ENCODE measurements at regions not wholly inside any gene's neighbourhood (a gene's known extent, or its start where the extent isn't known, plus 50 kb on each side); places are given as distances from the start of the nearest gene placed in this dataset.

DNA sequence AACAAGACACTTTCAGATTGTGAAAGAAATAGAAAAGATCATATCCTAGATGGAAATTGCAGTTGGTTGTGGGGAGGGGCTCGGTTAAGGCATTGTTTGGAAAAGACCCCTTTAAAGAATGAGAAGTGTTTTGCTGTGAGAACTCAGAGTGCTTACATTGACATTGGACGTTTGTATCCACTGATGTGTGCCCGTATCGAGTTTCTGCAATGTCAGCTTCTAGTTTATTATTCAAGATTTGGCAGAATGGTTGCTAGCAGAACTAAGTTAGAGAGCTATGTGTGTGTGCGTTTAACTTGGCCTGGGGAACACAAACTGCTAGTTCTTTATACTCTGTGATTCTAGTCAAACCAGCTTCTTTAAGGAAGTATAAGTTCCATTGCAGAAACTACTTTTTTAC is 2702.5 kb downstream of the PCDH7 start:
- no peak for DNase-seq
- Mint-ChIP-seq H3K27me3 (no peaks in the 10 kb centered on the region), H3K36me3 (ENCODE audit: low read depth) (no peaks in the 10 kb centered on the region), H3K4me1 (no peaks in the 10 kb centered on the region), H3K27ac (no peak overlapping the region), H3K4me3 (no peak overlapping the region), H3K9me3 (peaks cover 5% of the 10 kb centered on the region)
- POLR2A ChIA-PET: no interaction called here
- CTCF ChIA-PET: no interaction called here
- no peak for ATAC-seq (ENCODE audit: low read depth)
- TF ChIP-seq, protein P1, sequence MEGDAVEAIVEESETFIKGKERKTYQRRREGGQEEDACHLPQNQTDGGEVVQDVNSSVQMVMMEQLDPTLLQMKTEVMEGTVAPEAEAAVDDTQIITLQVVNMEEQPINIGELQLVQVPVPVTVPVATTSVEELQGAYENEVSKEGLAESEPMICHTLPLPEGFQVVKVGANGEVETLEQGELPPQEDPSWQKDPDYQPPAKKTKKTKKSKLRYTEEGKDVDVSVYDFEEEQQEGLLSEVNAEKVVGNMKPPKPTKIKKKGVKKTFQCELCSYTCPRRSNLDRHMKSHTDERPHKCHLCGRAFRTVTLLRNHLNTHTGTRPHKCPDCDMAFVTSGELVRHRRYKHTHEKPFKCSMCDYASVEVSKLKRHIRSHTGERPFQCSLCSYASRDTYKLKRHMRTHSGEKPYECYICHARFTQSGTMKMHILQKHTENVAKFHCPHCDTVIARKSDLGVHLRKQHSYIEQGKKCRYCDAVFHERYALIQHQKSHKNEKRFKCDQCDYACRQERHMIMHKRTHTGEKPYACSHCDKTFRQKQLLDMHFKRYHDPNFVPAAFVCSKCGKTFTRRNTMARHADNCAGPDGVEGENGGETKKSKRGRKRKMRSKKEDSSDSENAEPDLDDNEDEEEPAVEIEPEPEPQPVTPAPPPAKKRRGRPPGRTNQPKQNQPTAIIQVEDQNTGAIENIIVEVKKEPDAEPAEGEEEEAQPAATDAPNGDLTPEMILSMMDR (IDR thresholded peaks at IDR 0.05): no peak
- intact Hi-C loops (cut with micrococcal nuclease): no loop called here

DNA sequence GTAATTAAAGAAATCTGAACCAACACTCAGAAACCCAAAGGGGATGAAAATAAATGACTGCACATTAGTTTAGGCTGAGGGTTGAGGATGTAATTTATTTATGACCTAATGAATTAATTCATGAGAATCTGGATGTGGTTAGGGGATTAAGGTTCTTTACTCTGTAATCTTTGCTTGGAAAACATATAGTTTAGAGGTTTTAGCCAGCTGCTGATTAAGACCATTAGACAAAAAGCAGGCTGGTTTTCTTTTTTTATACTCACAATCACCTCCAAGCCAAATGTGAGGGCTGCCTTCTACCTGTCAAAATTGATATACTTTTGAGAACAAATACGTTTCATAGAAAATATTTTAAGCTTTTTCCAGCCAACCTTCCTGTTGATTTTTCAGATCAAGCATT is 2705.8 kb downstream of the PCDH7 start:
- peaks cover 2% of the 10 kb centered on the region for H3K9me3 Mint-ChIP-seq
- ChIA-PET CTCF (no interaction called here), POLR2A (no interaction called here)
- TF ChIP-seq, protein P1 (IDR thresholded peaks at IDR 0.05): no peak
- no peaks in the 10 kb centered on the region for H3K4me1 Mint-ChIP-seq
- intact Hi-C loops (cut with micrococcal nuclease): no loop called here
- H3K36me3 Mint-ChIP-seq (ENCODE audit: low read depth): no peaks in the 10 kb centered on the region
- H3K27me3 Mint-ChIP-seq: no peaks in the 10 kb centered on the region
- DNase-seq (no peak), ATAC-seq (ENCODE audit: low read depth) (no peak)
- H3K4me3 Mint-ChIP-seq: no peak overlapping the region
- H3K27ac Mint-ChIP-seq: no peak overlapping the region

DNA sequence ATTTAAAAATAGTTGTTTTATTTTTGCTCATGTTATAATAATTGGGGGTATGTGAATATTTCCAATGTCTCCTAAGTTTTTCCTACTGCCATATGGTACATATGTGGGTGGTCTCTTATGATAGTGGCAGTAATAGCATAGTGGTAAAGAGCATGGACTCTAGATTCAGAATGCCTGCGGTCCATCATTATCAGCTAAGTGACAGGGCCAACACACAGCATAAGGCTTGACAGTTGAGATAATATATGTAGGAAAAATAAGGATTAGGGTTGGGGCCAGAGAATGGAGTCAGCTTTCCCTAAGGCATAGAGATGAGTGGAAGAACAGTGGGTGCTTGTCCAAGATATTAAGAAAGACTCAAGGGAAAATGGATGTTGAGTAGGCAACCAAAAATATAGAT is 2707.5 kb downstream of the PCDH7 start:
- no peaks in the 10 kb centered on the region for H3K27me3 Mint-ChIP-seq
- ChIA-PET CTCF (no interaction called here), POLR2A (no interaction called here)
- TF ChIP-seq, protein P1 (IDR thresholded peaks at IDR 0.05): no peak
- H3K4me1 Mint-ChIP-seq: no peaks in the 10 kb centered on the region
- intact Hi-C loops (cut with micrococcal nuclease): no loop called here
- no peak overlapping the region for H3K27ac Mint-ChIP-seq
- ATAC-seq (ENCODE audit: low read depth): no peak
- DNase-seq: no peak
- no peak overlapping the region for H3K4me3 Mint-ChIP-seq
- peaks cover 2% of the 10 kb centered on the region for H3K9me3 Mint-ChIP-seq
- no peaks in the 10 kb centered on the region for H3K36me3 Mint-ChIP-seq (ENCODE audit: low read depth)

DNA sequence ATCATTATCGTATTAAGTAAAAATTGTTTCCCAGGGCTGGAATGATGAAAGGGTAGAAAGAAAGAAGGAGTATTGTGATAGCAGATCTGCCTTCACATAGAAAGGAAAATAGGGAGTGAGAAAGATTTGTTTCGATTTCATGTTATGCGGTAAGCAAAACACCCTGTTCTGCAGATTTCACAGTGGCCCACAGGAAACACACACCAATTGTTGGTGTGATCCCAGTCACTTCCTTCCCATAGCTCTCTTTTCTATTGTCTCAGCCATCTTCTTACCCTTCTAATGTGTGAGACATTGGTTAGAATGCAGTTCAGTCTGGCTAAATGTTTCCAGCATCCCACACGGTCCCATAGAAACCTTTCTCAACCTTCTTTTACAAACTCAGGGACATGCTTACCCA is 2709.8 kb downstream of the PCDH7 start:
- Mint-ChIP-seq H3K27me3 (no peaks in the 10 kb centered on the region), H3K9me3 (peaks cover 2% of the 10 kb centered on the region), H3K27ac (no peak overlapping the region), H3K4me1 (no peaks in the 10 kb centered on the region), H3K4me3 (no peak overlapping the region), H3K36me3 (ENCODE audit: low read depth) (no peaks in the 10 kb centered on the region)
- ATAC-seq (ENCODE audit: low read depth) (no peak), DNase-seq (no peak)
- CTCF ChIA-PET: no interaction called here
- intact Hi-C loops (cut with micrococcal nuclease): no loop called here
- TF ChIP-seq, protein P1 (IDR thresholded peaks at IDR 0.05): no peak
- POLR2A ChIA-PET: no interaction called here

DNA sequence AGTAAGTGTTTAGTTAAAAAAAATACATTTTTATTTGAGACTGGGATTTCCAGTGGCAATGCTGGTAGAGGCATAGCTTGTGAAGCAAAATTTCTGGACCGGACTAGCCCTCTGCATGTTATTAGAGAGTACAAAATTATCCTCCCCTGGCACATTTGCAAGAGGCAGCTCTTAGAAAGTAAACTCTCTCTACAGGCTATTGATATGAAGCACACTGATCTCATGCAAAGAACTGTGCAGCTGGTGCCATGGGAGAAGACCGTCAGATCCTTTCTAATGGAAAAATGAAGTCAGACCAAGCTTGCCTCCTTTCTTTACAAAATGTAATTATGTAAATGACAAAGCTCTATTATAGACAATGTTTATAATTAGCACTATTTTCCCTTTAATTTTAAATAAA is 2717.2 kb downstream of the PCDH7 start:
- CTCF ChIA-PET: no interaction called here
- Mint-ChIP-seq H3K27ac (no peak overlapping the region), H3K4me1 (no peaks in the 10 kb centered on the region), H3K9me3 (no peaks in the 10 kb centered on the region), H3K4me3 (no peak overlapping the region), H3K27me3 (no peaks in the 10 kb centered on the region), H3K36me3 (ENCODE audit: low read depth) (no peaks in the 10 kb centered on the region)
- TF ChIP-seq, protein P1 (IDR thresholded peaks at IDR 0.05): no peak
- no peak for DNase-seq
- intact Hi-C loops (cut with micrococcal nuclease): no loop called here
- POLR2A ChIA-PET: no interaction called here
- ATAC-seq (ENCODE audit: low read depth): no peak

All from activated B cell treated with CpG ODN at 0.5 μM for 24 hours (primary cell).